SK-N-SH (cell line): ENCODE measurements at regions not wholly inside any gene's neighbourhood (a gene's known extent, or its start where the extent isn't known, plus 50 kb on each side); places are given as distances from the start of the nearest gene placed in this dataset.

Experiments used
- CHD2 ChIP-seq: fragments of 150-350 bp; IDR thresholded peaks from 2 replicates; pipeline ENCODE4 v1.6.1; 2018; ENCODE audit warnings: low read length; ENCODE audit not compliant: partially characterized antibody
- ELF1 ChIP-seq: IDR thresholded peaks from 2 replicates; pipeline ENCODE4 v1.4.0; 2012
- EP300 ChIP-seq, 2 experiments: IDR thresholded peaks; 2 replicates each; pipeline versions ENCODE4 v1.4.0 to v1.6.1; 2012; ENCODE audit warnings: borderline replicate concordance in 1 of 2, low read depth in 1 of 2, low read length in 1 of 2
- EZH2phosphoT487 ChIP-seq: fragments of 200-600 bp; sonication (generic); IDR thresholded peaks from 2 replicates; pipeline ENCODE4 v1.6.1; 2017; ENCODE audit warnings: low read depth, mixed run types, mild to moderate bottlenecking, antibody characterized with exemption, moderate library complexity, borderline replicate concordance
- NFIC ChIP-seq: IDR thresholded peaks from 2 replicates; pipeline ENCODE4 v1.4.0; 2012; ENCODE audit warnings: borderline replicate concordance
- RCOR1 ChIP-seq: fragments of 150-350 bp; IDR thresholded peaks from 2 replicates; pipeline ENCODE4 v1.6.1; 2017; ENCODE audit warnings: antibody characterized with exemption, low read length
- RFX5 ChIP-seq: IDR thresholded peaks from 2 replicates; pipeline ENCODE4 v1.6.1; 2012; ENCODE audit warnings: mild to moderate bottlenecking, improper control_type of control experiment, low read length
- TCF12 ChIP-seq: IDR thresholded peaks from 2 replicates; pipeline ENCODE4 v1.4.0; 2012
- YY1 ChIP-seq: IDR thresholded peaks from 2 replicates; pipeline ENCODE4 v1.4.0; 2012; ENCODE audit warnings: low read depth, mild to moderate bottlenecking
- TF ChIP-seq, protein P1 (sequence below): fragments of 200-600 bp; sonication (generic); IDR thresholded peaks from 2 replicates; pipeline ENCODE4 v1.6.1; 2017; ENCODE audit warnings: antibody characterized with exemption, mild to moderate bottlenecking, moderate library complexity
- TF ChIP-seq, protein P2 (sequence below): IDR thresholded peaks from 2 replicates; pipeline ENCODE4 v1.4.0; 2012; ENCODE audit warnings: low read depth

DNA sequence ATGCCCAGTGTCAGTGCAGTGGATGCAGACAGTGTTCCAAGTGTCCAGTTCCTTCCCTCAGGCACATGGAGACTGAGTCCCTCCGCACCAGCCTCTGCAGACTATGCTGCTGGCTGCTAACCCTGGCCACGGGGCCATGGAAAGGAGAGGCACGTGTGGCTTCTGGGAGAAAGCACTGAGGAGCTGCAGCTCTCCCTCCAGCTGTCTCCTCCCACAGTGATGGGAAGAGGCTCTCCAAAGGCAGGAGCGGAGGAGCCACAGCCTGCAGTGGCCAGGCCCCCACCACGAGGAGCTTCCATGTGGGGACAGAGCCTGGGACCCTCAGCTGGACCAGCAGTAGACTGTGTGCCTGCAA is 141.1 kb downstream of the NDUFA10 start:
- TF ChIP-seq TCF12: no peak
- TF ChIP-seq YY1: no peak
- TF ChIP-seq EP300 (IDR thresholded peaks at IDR 0.05; ENCODE audit: borderline replicate concordance in 1 of 2, low read depth in 1 of 2, low read length in 1 of 2): no peak
- TF ChIP-seq CHD2: no peak
- TF ChIP-seq EZH2phosphoT487: no peak
- TF ChIP-seq, protein P1, sequence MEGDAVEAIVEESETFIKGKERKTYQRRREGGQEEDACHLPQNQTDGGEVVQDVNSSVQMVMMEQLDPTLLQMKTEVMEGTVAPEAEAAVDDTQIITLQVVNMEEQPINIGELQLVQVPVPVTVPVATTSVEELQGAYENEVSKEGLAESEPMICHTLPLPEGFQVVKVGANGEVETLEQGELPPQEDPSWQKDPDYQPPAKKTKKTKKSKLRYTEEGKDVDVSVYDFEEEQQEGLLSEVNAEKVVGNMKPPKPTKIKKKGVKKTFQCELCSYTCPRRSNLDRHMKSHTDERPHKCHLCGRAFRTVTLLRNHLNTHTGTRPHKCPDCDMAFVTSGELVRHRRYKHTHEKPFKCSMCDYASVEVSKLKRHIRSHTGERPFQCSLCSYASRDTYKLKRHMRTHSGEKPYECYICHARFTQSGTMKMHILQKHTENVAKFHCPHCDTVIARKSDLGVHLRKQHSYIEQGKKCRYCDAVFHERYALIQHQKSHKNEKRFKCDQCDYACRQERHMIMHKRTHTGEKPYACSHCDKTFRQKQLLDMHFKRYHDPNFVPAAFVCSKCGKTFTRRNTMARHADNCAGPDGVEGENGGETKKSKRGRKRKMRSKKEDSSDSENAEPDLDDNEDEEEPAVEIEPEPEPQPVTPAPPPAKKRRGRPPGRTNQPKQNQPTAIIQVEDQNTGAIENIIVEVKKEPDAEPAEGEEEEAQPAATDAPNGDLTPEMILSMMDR: no peak
- TF ChIP-seq, protein P2, sequence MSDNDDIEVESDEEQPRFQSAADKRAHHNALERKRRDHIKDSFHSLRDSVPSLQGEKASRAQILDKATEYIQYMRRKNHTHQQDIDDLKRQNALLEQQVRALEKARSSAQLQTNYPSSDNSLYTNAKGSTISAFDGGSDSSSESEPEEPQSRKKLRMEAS: no peak
- no peak for TF ChIP-seq ELF1
- no peak for TF ChIP-seq RCOR1
- no peak for TF ChIP-seq RFX5
- no peak for TF ChIP-seq NFIC
